Esophagus squamous epithelium (tissue), 4 donors: ENCODE measurements at regions not wholly inside any gene's neighbourhood (a gene's known extent, or its start where the extent isn't known, plus 50 kb on each side); places are given as distances from the start of the nearest gene placed in this dataset.

Experiments
- POLR2A ChIP-seq, 4 donors: fragments of 450-650 bp; IDR thresholded peaks; one replicate each; pipeline ENCODE4 v1.6.1; 2017; ENCODE audit warnings: antibody characterized with exemption in 4 of 4, mild to moderate bottlenecking in 4 of 4, moderate library complexity in 3 of 4
- TF ChIP-seq, protein P1 (sequence below), 6 experiments: fragments of 450-650 bp in 4 of 6; fragments of 200-600 bp in 2 of 6; sonication (generic) in 2 of 6; IDR thresholded peaks; one replicate each; pipeline ENCODE4 v1.5.1; 2016 to 2019; ENCODE audit warnings: antibody characterized with exemption in 6 of 6, mild to moderate bottlenecking in 4 of 6, moderate library complexity in 4 of 6

DNA sequence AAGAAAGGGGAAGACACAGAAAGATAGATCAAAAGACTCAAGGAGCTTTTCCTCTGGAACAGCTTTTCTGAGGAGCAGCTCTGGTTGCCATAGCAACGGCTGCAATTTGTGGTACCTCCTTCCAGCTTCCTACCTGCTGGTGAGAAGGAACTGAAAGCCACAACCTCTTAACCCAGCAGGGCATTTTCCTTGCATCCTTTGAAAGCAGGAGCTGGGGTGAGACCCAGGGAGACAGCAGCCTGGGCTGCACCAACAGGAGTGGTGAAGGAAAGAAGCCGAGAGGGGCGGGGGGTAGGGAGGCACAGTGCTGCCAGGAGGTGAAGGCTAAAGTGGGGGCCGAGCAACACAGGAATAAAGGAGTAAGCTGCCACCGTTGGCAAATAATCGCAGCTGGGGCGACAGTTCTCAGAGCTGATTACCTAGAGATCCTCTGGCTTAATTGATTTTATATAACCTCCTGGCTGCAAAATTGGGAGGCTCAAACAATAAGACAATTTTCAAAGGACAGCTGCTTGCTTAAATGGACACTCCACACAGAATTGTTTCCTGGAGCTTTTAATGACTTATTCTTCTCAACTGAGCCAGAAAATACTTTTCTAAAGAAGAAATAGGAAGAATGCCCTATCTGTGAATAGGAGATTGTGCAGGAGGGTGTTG is 129.4 kb downstream of the RPAP3 start:
- TF ChIP-seq POLR2A (IDR thresholded peaks at IDR 0.05), result no peak
- TF ChIP-seq, protein P1, sequence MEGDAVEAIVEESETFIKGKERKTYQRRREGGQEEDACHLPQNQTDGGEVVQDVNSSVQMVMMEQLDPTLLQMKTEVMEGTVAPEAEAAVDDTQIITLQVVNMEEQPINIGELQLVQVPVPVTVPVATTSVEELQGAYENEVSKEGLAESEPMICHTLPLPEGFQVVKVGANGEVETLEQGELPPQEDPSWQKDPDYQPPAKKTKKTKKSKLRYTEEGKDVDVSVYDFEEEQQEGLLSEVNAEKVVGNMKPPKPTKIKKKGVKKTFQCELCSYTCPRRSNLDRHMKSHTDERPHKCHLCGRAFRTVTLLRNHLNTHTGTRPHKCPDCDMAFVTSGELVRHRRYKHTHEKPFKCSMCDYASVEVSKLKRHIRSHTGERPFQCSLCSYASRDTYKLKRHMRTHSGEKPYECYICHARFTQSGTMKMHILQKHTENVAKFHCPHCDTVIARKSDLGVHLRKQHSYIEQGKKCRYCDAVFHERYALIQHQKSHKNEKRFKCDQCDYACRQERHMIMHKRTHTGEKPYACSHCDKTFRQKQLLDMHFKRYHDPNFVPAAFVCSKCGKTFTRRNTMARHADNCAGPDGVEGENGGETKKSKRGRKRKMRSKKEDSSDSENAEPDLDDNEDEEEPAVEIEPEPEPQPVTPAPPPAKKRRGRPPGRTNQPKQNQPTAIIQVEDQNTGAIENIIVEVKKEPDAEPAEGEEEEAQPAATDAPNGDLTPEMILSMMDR (IDR thresholded peaks at IDR 0.05), result no peak
